Endodermal cell (in vitro differentiated cells): ENCODE measurements at regions not wholly inside any gene's neighbourhood (a gene's known extent, or its start where the extent isn't known, plus 50 kb on each side); places are given as distances from the start of the nearest gene placed in this dataset.

ENCODE experiments used
- DNase-seq: peaks from one replicate; pipeline ENCODE4 v3.0.0-alpha.2; 2017
- H3K27ac ChIP-seq: 2 replicates; pipeline ENCODE4 v1.5.1; 2013; ENCODE audit warnings: mild to moderate bottlenecking, low read depth, low read length, moderate library complexity
- H3K27me3 ChIP-seq: 2 replicates; pipeline ENCODE4 v1.6.1; 2013; ENCODE audit warnings: mild to moderate bottlenecking, low read length, moderate library complexity; ENCODE audit not compliant: insufficient read depth, control insufficient read depth, poor library complexity, severe bottlenecking
- H3K36me3 ChIP-seq: 2 replicates; pipeline ENCODE4 v1.7.0; 2013; ENCODE audit warnings: mild to moderate bottlenecking, low read length, moderate library complexity; ENCODE audit not compliant: control insufficient read depth, insufficient read depth
- H3K4me1 ChIP-seq: one replicate; pipeline ENCODE4 v1.7.0; 2013; ENCODE audit warnings: low read length; ENCODE audit not compliant: control insufficient read depth, insufficient read depth
- H3K4me3 ChIP-seq: 2 replicates; pipeline ENCODE4 v1.5.1; 2013; ENCODE audit warnings: mild to moderate bottlenecking, low read length, moderate library complexity
- H3K9ac ChIP-seq: 2 replicates; pipeline ENCODE4 v1.6.1; 2013; ENCODE audit warnings: mild to moderate bottlenecking, low read length, moderate library complexity; ENCODE audit not compliant: poor library complexity, severe bottlenecking; ENCODE audit errors: extremely low read depth
- H3K9me3 ChIP-seq: 2 replicates; pipeline ENCODE4 v1.6.1; 2013; ENCODE audit warnings: mild to moderate bottlenecking, low read length, moderate library complexity; ENCODE audit not compliant: control insufficient read depth
- H3K27ac Mint-ChIP-seq: 2 replicates; pipeline ENCODE4 v1.8.0; 2020; ENCODE audit warnings: mixed read lengths
- H3K27me3 Mint-ChIP-seq: 2 replicates; pipeline ENCODE4 v1.8.0; 2021; ENCODE audit warnings: mild to moderate bottlenecking, mixed read lengths; ENCODE audit not compliant: insufficient read depth
- H3K36me3 Mint-ChIP-seq: 2 replicates; pipeline ENCODE4 v1.8.0; 2020; ENCODE audit warnings: low read depth, mixed read lengths
- H3K4me1 Mint-ChIP-seq: 2 replicates; pipeline ENCODE4 v1.8.0; 2020; ENCODE audit warnings: mixed read lengths
- H3K4me3 Mint-ChIP-seq: 2 replicates; pipeline ENCODE4 v1.8.0; 2020; ENCODE audit warnings: mild to moderate bottlenecking, moderate library complexity, mixed read lengths
- H3K9me3 Mint-ChIP-seq: 2 replicates; pipeline ENCODE4 v1.8.0; 2020; ENCODE audit warnings: mild to moderate bottlenecking, mixed read lengths
- WGBS, 2 experiments: methylation state at CpG; one replicate each; pipeline versions ENCODE4 v1.1.5 to v1.1.7; 2013; ENCODE audit warnings: missing lambda C conversion rate in 2 of 2, mixed read lengths in 1 of 2; ENCODE audit not compliant: insufficient coverage in 1 of 2, insufficient read length in 1 of 2; 5-methylcytosine and 5-hydroxymethylcytosine counted together
- TF ChIP-seq, protein P1 (sequence below): fragments of 200-600 bp; sonication (generic); conservative IDR thresholded peaks from 2 replicates; pipeline ENCODE4 v1.5.0; 2021; ENCODE audit warnings: antibody characterized with exemption, mild to moderate bottlenecking

GRCh38 chr6:145275019-145275418, 460.3 kb downstream of the EPM2A start:
- Histone ChIP-seq H3K27me3 (no peaks in the 10 kb centered on the region), H3K4me3 (no peak overlapping the region), H3K36me3 (no peaks in the 10 kb centered on the region), H3K9me3 (no peaks in the 10 kb centered on the region), H3K9ac (no peak overlapping the region), H3K27ac (no peak overlapping the region), H3K4me1 (no peaks in the 10 kb centered on the region)
- TF ChIP-seq, protein P1, sequence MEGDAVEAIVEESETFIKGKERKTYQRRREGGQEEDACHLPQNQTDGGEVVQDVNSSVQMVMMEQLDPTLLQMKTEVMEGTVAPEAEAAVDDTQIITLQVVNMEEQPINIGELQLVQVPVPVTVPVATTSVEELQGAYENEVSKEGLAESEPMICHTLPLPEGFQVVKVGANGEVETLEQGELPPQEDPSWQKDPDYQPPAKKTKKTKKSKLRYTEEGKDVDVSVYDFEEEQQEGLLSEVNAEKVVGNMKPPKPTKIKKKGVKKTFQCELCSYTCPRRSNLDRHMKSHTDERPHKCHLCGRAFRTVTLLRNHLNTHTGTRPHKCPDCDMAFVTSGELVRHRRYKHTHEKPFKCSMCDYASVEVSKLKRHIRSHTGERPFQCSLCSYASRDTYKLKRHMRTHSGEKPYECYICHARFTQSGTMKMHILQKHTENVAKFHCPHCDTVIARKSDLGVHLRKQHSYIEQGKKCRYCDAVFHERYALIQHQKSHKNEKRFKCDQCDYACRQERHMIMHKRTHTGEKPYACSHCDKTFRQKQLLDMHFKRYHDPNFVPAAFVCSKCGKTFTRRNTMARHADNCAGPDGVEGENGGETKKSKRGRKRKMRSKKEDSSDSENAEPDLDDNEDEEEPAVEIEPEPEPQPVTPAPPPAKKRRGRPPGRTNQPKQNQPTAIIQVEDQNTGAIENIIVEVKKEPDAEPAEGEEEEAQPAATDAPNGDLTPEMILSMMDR = no peak
- H3K4me3 Mint-ChIP-seq = no peak overlapping the region
- H3K36me3 Mint-ChIP-seq = no peaks in the 10 kb centered on the region
- H3K27ac Mint-ChIP-seq = no peak overlapping the region
- H3K9me3 Mint-ChIP-seq = no peaks in the 10 kb centered on the region
- 91 to 93% methylated on average over 4 of the region's 6 CpGs for WGBS, 2 experiments
- DNase-seq = no peak
- no peaks in the 10 kb centered on the region for H3K4me1 Mint-ChIP-seq
- no peaks in the 10 kb centered on the region for H3K27me3 Mint-ChIP-seq

DNA sequence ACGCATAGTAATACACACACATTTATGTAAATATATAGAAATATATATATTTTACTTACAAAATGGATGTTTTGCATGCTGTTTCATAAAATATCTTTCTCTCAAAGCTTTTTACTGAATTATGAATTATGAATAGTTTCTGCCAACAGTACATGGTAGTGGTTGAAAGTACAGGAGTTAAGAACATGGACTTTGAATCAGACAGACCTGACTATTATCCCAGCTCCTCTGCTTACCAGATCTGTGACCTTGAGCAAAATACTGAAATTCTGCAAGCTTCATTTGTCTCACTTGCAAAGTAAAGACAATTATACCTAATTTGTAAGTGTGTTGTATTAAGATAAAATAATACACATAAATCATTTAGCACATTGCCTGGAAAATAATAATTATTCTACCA, 459.5 kb downstream of the EPM2A start:
- Mint-ChIP-seq H3K27me3 (no peaks in the 10 kb centered on the region), H3K4me1 (no peaks in the 10 kb centered on the region), H3K9me3 (no peaks in the 10 kb centered on the region), H3K27ac (no peak overlapping the region), H3K4me3 (no peak overlapping the region), H3K36me3 (no peaks in the 10 kb centered on the region)
- no peak overlapping the region for H3K27ac ChIP-seq
- H3K27me3 ChIP-seq = no peaks in the 10 kb centered on the region
- H3K9ac ChIP-seq = no peak overlapping the region
- DNase-seq = no peak
- no peak overlapping the region for H3K4me3 ChIP-seq
- TF ChIP-seq, protein P1 = no peak
- H3K36me3 ChIP-seq = no peaks in the 10 kb centered on the region
- no CpG with 5 or more reads among the region's 1 CpG for WGBS, 2 experiments
- no peaks in the 10 kb centered on the region for H3K9me3 ChIP-seq
- H3K4me1 ChIP-seq = no peaks in the 10 kb centered on the region

- H3K4me1 Mint-ChIP-seq = no peaks in the 10 kb centered on the region
- no peak overlapping the region for H3K27ac ChIP-seq
- TF ChIP-seq, protein P1 = no peak
- no peaks in the 10 kb centered on the region for H3K36me3 ChIP-seq
- H3K4me1 ChIP-seq = no peaks in the 10 kb centered on the region
- no peak overlapping the region for H3K4me3 Mint-ChIP-seq
- H3K27ac Mint-ChIP-seq = no peak overlapping the region
- H3K27me3 ChIP-seq = no peaks in the 10 kb centered on the region
- H3K9me3 Mint-ChIP-seq = no peaks in the 10 kb centered on the region
- H3K4me3 ChIP-seq = no peak overlapping the region
- DNase-seq = no peak
- H3K9ac ChIP-seq = no peak overlapping the region
- no peaks in the 10 kb centered on the region for H3K9me3 ChIP-seq
- H3K36me3 Mint-ChIP-seq = no peaks in the 10 kb centered on the region
- H3K27me3 Mint-ChIP-seq = no peaks in the 10 kb centered on the region
Observed at GRCh38 chr6:145276756-145277155, 458.6 kb downstream of the EPM2A start.
